ENCODE measurements at regions not wholly inside any gene's neighbourhood (a gene's known extent, or its start where the extent isn't known, plus 50 kb on each side); places are given as distances from the start of the nearest gene placed in this dataset.
"Not testable (repeated sequence)": the region's sequence is repeated elsewhere in the genome, so short reads cannot be mapped to it uniquely, and the experiment has no call there.

GRCh38 chr6:141906569-141907080 lies 226.1 kb upstream of the GJE1 start:
- Histone ChIP-seq H3K4me3 (ENCODE audit: insufficient read depth, low read depth, low read length, poor library complexity, severe bottlenecking) (no peak overlapping the region), H3K27me3 (replicated peaks; ENCODE audit: control insufficient read depth, insufficient read depth, low read length, poor library complexity, severe bottlenecking) (no peaks in the 10 kb centered on the region), H3K9me3 (ENCODE audit: control insufficient read depth, low read length) (no peaks in the 10 kb centered on the region), H3K27ac (ENCODE audit: insufficient read depth, low read length, poor library complexity, severe bottlenecking) (no peak overlapping the region), H3K4me1 (ENCODE audit: control insufficient read depth, insufficient read depth, low read length, poor library complexity, severe bottlenecking) (no peaks in the 10 kb centered on the region), H3K36me3 (ENCODE audit: control insufficient read depth, insufficient read depth, low read length) (no peaks in the 10 kb centered on the region)
- no peak for DNase-seq

- H3K36me3 ChIP-seq (ENCODE audit: control insufficient read depth, insufficient read depth, low read length): no peaks in the 10 kb centered on the region
- H3K4me1 ChIP-seq (ENCODE audit: control insufficient read depth, insufficient read depth, low read length, poor library complexity, severe bottlenecking): no peaks in the 10 kb centered on the region
- H3K27me3 ChIP-seq (replicated peaks; ENCODE audit: control insufficient read depth, insufficient read depth, low read length, poor library complexity, severe bottlenecking): no peaks in the 10 kb centered on the region
- H3K27ac ChIP-seq (ENCODE audit: insufficient read depth, low read length, poor library complexity, severe bottlenecking): no peak overlapping the region
- no peak overlapping the region for H3K4me3 ChIP-seq (ENCODE audit: insufficient read depth, low read depth, low read length, poor library complexity, severe bottlenecking)
- no peak for DNase-seq
- no peaks in the 10 kb centered on the region for H3K9me3 ChIP-seq (ENCODE audit: control insufficient read depth, low read length)
Observed at GRCh38 chr6:141890661-141891060, 242.1 kb upstream of the GJE1 start.

- H3K9me3 ChIP-seq (ENCODE audit: control insufficient read depth, low read length): no peaks in the 10 kb centered on the region
- H3K4me3 ChIP-seq (ENCODE audit: insufficient read depth, low read depth, low read length, poor library complexity, severe bottlenecking): no peak overlapping the region
- DNase-seq: no peak
- no peaks in the 10 kb centered on the region for H3K4me1 ChIP-seq (ENCODE audit: control insufficient read depth, insufficient read depth, low read length, poor library complexity, severe bottlenecking)
- H3K27me3 ChIP-seq (replicated peaks; ENCODE audit: control insufficient read depth, insufficient read depth, low read length, poor library complexity, severe bottlenecking): no peaks in the 10 kb centered on the region
- H3K36me3 ChIP-seq (ENCODE audit: control insufficient read depth, insufficient read depth, low read length): no peaks in the 10 kb centered on the region
- no peak overlapping the region for H3K27ac ChIP-seq (ENCODE audit: insufficient read depth, low read length, poor library complexity, severe bottlenecking)
Observed at GRCh38 chr6:141884850-141885249, 247.9 kb upstream of the GJE1 start.

- Histone ChIP-seq H3K36me3 (ENCODE audit: control insufficient read depth, insufficient read depth, low read length) (no peaks in the 10 kb centered on the region), H3K9me3 (ENCODE audit: control insufficient read depth, low read length) (no peaks in the 10 kb centered on the region), H3K4me3 (ENCODE audit: insufficient read depth, low read depth, low read length, poor library complexity, severe bottlenecking) (no peak overlapping the region), H3K27ac (ENCODE audit: insufficient read depth, low read length, poor library complexity, severe bottlenecking) (no peak overlapping the region), H3K27me3 (replicated peaks; ENCODE audit: control insufficient read depth, insufficient read depth, low read length, poor library complexity, severe bottlenecking) (no peaks in the 10 kb centered on the region), H3K4me1 (ENCODE audit: control insufficient read depth, insufficient read depth, low read length, poor library complexity, severe bottlenecking) (no peaks in the 10 kb centered on the region)
- no peak for DNase-seq
Observed at GRCh38 chr6:141878686-141879085, 254.0 kb upstream of the GJE1 start.

- Histone ChIP-seq H3K4me3 (ENCODE audit: insufficient read depth, low read depth, low read length, poor library complexity, severe bottlenecking) (no peak overlapping the region), H3K27me3 (replicated peaks; ENCODE audit: control insufficient read depth, insufficient read depth, low read length, poor library complexity, severe bottlenecking) (no peaks in the 10 kb centered on the region), H3K36me3 (ENCODE audit: control insufficient read depth, insufficient read depth, low read length) (no peaks in the 10 kb centered on the region), H3K9me3 (ENCODE audit: control insufficient read depth, low read length) (no peaks in the 10 kb centered on the region), H3K27ac (ENCODE audit: insufficient read depth, low read length, poor library complexity, severe bottlenecking) (no peak overlapping the region), H3K4me1 (ENCODE audit: control insufficient read depth, insufficient read depth, low read length, poor library complexity, severe bottlenecking) (no peaks in the 10 kb centered on the region)
- DNase-seq: no peak
Observed at GRCh38 chr6:141877275-141877983, 255.3 kb upstream of the GJE1 start.

- Histone ChIP-seq H3K9me3 (ENCODE audit: control insufficient read depth, low read length) (no peaks in the 10 kb centered on the region), H3K4me1 (ENCODE audit: control insufficient read depth, insufficient read depth, low read length, poor library complexity, severe bottlenecking) (no peaks in the 10 kb centered on the region)
- DNase-seq: no peak
Observed at GRCh38 chr6:141874930-141875602, 257.7 kb upstream of the GJE1 start.

GRCh38 chr6:141869509-141869908 lies 263.2 kb upstream of the GJE1 start:
- not testable (repeated sequence) for H3K4me3 ChIP-seq (ENCODE audit: insufficient read depth, low read depth, low read length, poor library complexity, severe bottlenecking); DNase-seq; H3K27ac ChIP-seq (ENCODE audit: insufficient read depth, low read length, poor library complexity, severe bottlenecking); H3K27me3 ChIP-seq (replicated peaks; ENCODE audit: control insufficient read depth, insufficient read depth, low read length, poor library complexity, severe bottlenecking); H3K36me3 ChIP-seq (ENCODE audit: control insufficient read depth, insufficient read depth, low read length); H3K9me3 ChIP-seq (ENCODE audit: control insufficient read depth, low read length); H3K4me1 ChIP-seq (ENCODE audit: control insufficient read depth, insufficient read depth, low read length, poor library complexity, severe bottlenecking)

More at GRCh38 chr6:141874930-141875602, 257.7 kb upstream of the GJE1 start:
- Histone ChIP-seq H3K4me3 (ENCODE audit: insufficient read depth, low read depth, low read length, poor library complexity, severe bottlenecking) (no peak overlapping the region), H3K27me3 (replicated peaks; ENCODE audit: control insufficient read depth, insufficient read depth, low read length, poor library complexity, severe bottlenecking) (no peaks in the 10 kb centered on the region), H3K36me3 (ENCODE audit: control insufficient read depth, insufficient read depth, low read length) (no peaks in the 10 kb centered on the region), H3K27ac (ENCODE audit: insufficient read depth, low read length, poor library complexity, severe bottlenecking) (no peak overlapping the region)

GRCh38 chr6:141867767-141868166 lies 265.0 kb upstream of the GJE1 start:
- Histone ChIP-seq H3K4me3 (ENCODE audit: insufficient read depth, low read depth, low read length, poor library complexity, severe bottlenecking) (no peak overlapping the region), H3K4me1 (ENCODE audit: control insufficient read depth, insufficient read depth, low read length, poor library complexity, severe bottlenecking) (no peaks in the 10 kb centered on the region), H3K27ac (ENCODE audit: insufficient read depth, low read length, poor library complexity, severe bottlenecking) (no peak overlapping the region), H3K36me3 (ENCODE audit: control insufficient read depth, insufficient read depth, low read length) (no peaks in the 10 kb centered on the region), H3K27me3 (replicated peaks; ENCODE audit: control insufficient read depth, insufficient read depth, low read length, poor library complexity, severe bottlenecking) (no peaks in the 10 kb centered on the region), H3K9me3 (ENCODE audit: control insufficient read depth, low read length) (no peaks in the 10 kb centered on the region)
- DNase-seq: no peak

- H3K9me3 ChIP-seq (ENCODE audit: control insufficient read depth, low read length): no peaks in the 10 kb centered on the region
- no peak overlapping the region for H3K27ac ChIP-seq (ENCODE audit: insufficient read depth, low read length, poor library complexity, severe bottlenecking)
- DNase-seq: no peak
Observed at GRCh38 chr6:141866731-141867497, 265.8 kb upstream of the GJE1 start.

GRCh38 chr6:141851063-141851462 lies 281.7 kb upstream of the GJE1 start:
- no peak for DNase-seq

More at GRCh38 chr6:141866731-141867497, 265.8 kb upstream of the GJE1 start:
- Histone ChIP-seq H3K4me1 (ENCODE audit: control insufficient read depth, insufficient read depth, low read length, poor library complexity, severe bottlenecking) (no peaks in the 10 kb centered on the region), H3K27me3 (replicated peaks; ENCODE audit: control insufficient read depth, insufficient read depth, low read length, poor library complexity, severe bottlenecking) (no peaks in the 10 kb centered on the region), H3K4me3 (ENCODE audit: insufficient read depth, low read depth, low read length, poor library complexity, severe bottlenecking) (no peak overlapping the region), H3K36me3 (ENCODE audit: control insufficient read depth, insufficient read depth, low read length) (no peaks in the 10 kb centered on the region)

More at GRCh38 chr6:141851063-141851462, 281.7 kb upstream of the GJE1 start:
- Histone ChIP-seq H3K27ac (ENCODE audit: insufficient read depth, low read length, poor library complexity, severe bottlenecking) (no peak overlapping the region), H3K36me3 (ENCODE audit: control insufficient read depth, insufficient read depth, low read length) (no peaks in the 10 kb centered on the region), H3K27me3 (replicated peaks; ENCODE audit: control insufficient read depth, insufficient read depth, low read length, poor library complexity, severe bottlenecking) (no peaks in the 10 kb centered on the region), H3K9me3 (ENCODE audit: control insufficient read depth, low read length) (no peaks in the 10 kb centered on the region), H3K4me3 (ENCODE audit: insufficient read depth, low read depth, low read length, poor library complexity, severe bottlenecking) (no peak overlapping the region), H3K4me1 (ENCODE audit: control insufficient read depth, insufficient read depth, low read length, poor library complexity, severe bottlenecking) (no peaks in the 10 kb centered on the region)

All from effector memory CD4-positive, alpha-beta T cell (primary cell).